ENCODE measurements at regions not wholly inside any gene's neighbourhood (a gene's known extent, or its start where the extent isn't known, plus 50 kb on each side); places are given as distances from the start of the nearest gene placed in this dataset.

DNA sequence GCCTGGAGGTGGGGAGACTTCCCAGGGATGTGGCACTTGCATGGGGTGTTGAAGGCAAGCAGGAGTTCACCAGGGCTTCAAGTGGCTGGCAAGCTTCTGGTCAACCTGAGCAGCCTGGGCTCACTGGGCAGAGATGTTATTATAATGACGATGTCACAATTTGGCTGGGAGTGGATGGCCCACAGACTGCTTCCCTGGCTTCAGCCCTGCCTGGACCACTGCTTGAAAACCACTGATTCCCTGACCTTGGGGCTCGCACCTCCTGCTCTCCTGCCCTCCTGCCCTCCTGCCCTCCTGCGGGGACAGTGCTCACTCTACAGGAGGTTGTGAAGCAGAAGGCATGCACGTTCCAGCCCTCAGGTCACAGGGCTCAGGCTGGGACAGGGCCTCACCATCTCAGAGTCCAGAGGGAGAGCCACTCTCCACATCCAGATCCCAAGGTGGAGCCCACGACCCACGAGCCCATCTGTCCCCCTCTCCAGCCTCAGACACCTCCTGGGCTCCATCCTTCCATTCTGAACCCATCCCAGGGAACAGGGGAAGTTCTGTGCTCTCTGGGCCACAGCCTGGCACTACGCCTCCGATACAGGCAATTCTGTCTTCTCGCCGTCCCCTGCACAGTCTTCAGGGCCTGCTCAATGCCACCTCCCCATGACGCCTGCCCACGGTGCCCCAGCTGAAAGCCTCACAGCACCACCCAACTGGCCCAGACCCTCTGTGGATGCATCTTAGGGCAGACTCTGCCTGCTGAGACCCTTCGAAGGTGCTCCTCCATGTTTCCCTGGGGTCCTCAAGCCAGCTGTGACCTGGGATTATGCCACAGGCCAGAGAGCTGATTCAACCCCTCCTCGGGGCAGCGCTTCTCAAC is 241.6 kb upstream of the RAB6C start:
- TF ChIP-seq CTCF (conservative IDR thresholded peaks at IDR 0.05 in 1 of 2, IDR thresholded peaks at IDR 0.05 in 1 of 2; ENCODE audit: low read depth in 1 of 2, low read length in 2 of 2) = no peak
- TF ChIP-seq EZH2 (IDR thresholded peaks at IDR 0.05; ENCODE audit: low read length, missing control alignments) = no peak
